ENCODE measurements at regions not wholly inside any gene's neighbourhood (a gene's known extent, or its start where the extent isn't known, plus 50 kb on each side); places are given as distances from the start of the nearest gene placed in this dataset.

- H3K9ac ChIP-seq (ENCODE audit: low read length) = no peak overlapping the region
- H3K4me2 ChIP-seq (ENCODE audit: low read length) = no peak overlapping the region
- TF ChIP-seq CTCF (IDR thresholded peaks at IDR 0.05; ENCODE audit: low read depth, low read length) = no peak
- no peak for TF ChIP-seq EZH2phosphoT487 (IDR thresholded peaks at IDR 0.05; ENCODE audit: low read depth)
- no peaks in the 10 kb centered on the region for H3K9me3 ChIP-seq (ENCODE audit: insufficient read depth, low read length)
- no peaks in the 10 kb centered on the region for H3K79me2 ChIP-seq (ENCODE audit: low read length)
- no peaks in the 10 kb centered on the region for H3K27me3 ChIP-seq (ENCODE audit: low read depth, low read length)
- no peak overlapping the region for H2AFZ ChIP-seq (ENCODE audit: low read depth, low read length)
- no peaks in the 10 kb centered on the region for H3K4me1 ChIP-seq (ENCODE audit: low read length)
- H3K36me3 ChIP-seq (replicated peaks; ENCODE audit: low read depth, low read length) = no peaks in the 10 kb centered on the region
- H3K27ac ChIP-seq (ENCODE audit: low read length) = no peak overlapping the region
- no peak overlapping the region for H3K4me3 ChIP-seq (ENCODE audit: low read length)
- no peaks in the 10 kb centered on the region for H4K20me1 ChIP-seq (ENCODE audit: insufficient read depth, low read length)
Measured at GRCh38 chr7:137157256-137157655, 186.3 kb downstream of the PTN start.

GRCh38 chr7:137151690-137152052 is 191.9 kb downstream of the PTN start:
- no peaks in the 10 kb centered on the region for H3K4me1 ChIP-seq (ENCODE audit: low read length)

GRCh38 chr7:137151041-137151689 is 192.4 kb downstream of the PTN start:
- Histone ChIP-seq H3K9ac (ENCODE audit: low read length) (no peak overlapping the region), H3K4me3 (ENCODE audit: low read length) (no peak overlapping the region), H2AFZ (ENCODE audit: low read depth, low read length) (no peak overlapping the region), H3K79me2 (ENCODE audit: low read length) (no peaks in the 10 kb centered on the region), H3K4me2 (ENCODE audit: low read length) (no peak overlapping the region), H3K27me3 (ENCODE audit: low read depth, low read length) (no peaks in the 10 kb centered on the region), H3K9me3 (ENCODE audit: insufficient read depth, low read length) (no peaks in the 10 kb centered on the region), H4K20me1 (ENCODE audit: insufficient read depth, low read length) (no peaks in the 10 kb centered on the region), H3K27ac (ENCODE audit: low read length) (no peak overlapping the region), H3K4me1 (ENCODE audit: low read length) (no peaks in the 10 kb centered on the region), H3K36me3 (replicated peaks; ENCODE audit: low read depth, low read length) (no peaks in the 10 kb centered on the region)
- TF ChIP-seq CTCF (IDR thresholded peaks at IDR 0.05; ENCODE audit: low read depth, low read length) (no peak), EZH2phosphoT487 (IDR thresholded peaks at IDR 0.05; ENCODE audit: low read depth) (no peak)

More at GRCh38 chr7:137151690-137152052, 191.9 kb downstream of the PTN start:
- no peak overlapping the region for H3K9ac ChIP-seq (ENCODE audit: low read length)
- H3K4me2 ChIP-seq (ENCODE audit: low read length) = no peak overlapping the region
- no peaks in the 10 kb centered on the region for H3K27me3 ChIP-seq (ENCODE audit: low read depth, low read length)
- H3K9me3 ChIP-seq (ENCODE audit: insufficient read depth, low read length) = no peaks in the 10 kb centered on the region
- H3K27ac ChIP-seq (ENCODE audit: low read length) = no peak overlapping the region
- H4K20me1 ChIP-seq (ENCODE audit: insufficient read depth, low read length) = no peaks in the 10 kb centered on the region
- H3K36me3 ChIP-seq (replicated peaks; ENCODE audit: low read depth, low read length) = no peaks in the 10 kb centered on the region
- H3K4me3 ChIP-seq (ENCODE audit: low read length) = no peak overlapping the region
- H2AFZ ChIP-seq (ENCODE audit: low read depth, low read length) = no peak overlapping the region
- TF ChIP-seq CTCF (IDR thresholded peaks at IDR 0.05; ENCODE audit: low read depth, low read length) = no peak
- no peak for TF ChIP-seq EZH2phosphoT487 (IDR thresholded peaks at IDR 0.05; ENCODE audit: low read depth)
- no peaks in the 10 kb centered on the region for H3K79me2 ChIP-seq (ENCODE audit: low read length)

GRCh38 chr7:137147338-137147720 is 196.2 kb downstream of the PTN start:
- Histone ChIP-seq H4K20me1 (ENCODE audit: insufficient read depth, low read length) (no peaks in the 10 kb centered on the region), H3K4me3 (ENCODE audit: low read length) (no peak overlapping the region), H3K4me1 (ENCODE audit: low read length) (no peaks in the 10 kb centered on the region), H3K36me3 (replicated peaks; ENCODE audit: low read depth, low read length) (no peaks in the 10 kb centered on the region), H3K4me2 (ENCODE audit: low read length) (no peak overlapping the region), H3K27ac (ENCODE audit: low read length) (no peak overlapping the region), H2AFZ (ENCODE audit: low read depth, low read length) (no peak overlapping the region), H3K9me3 (ENCODE audit: insufficient read depth, low read length) (no peaks in the 10 kb centered on the region), H3K27me3 (ENCODE audit: low read depth, low read length) (no peaks in the 10 kb centered on the region), H3K79me2 (ENCODE audit: low read length) (no peaks in the 10 kb centered on the region), H3K9ac (ENCODE audit: low read length) (no peak overlapping the region)
- no peak for TF ChIP-seq EZH2phosphoT487 (IDR thresholded peaks at IDR 0.05; ENCODE audit: low read depth)
- no peak for TF ChIP-seq CTCF (IDR thresholded peaks at IDR 0.05; ENCODE audit: low read depth, low read length)

Measured in OCI-LY3 (cell line).